ENCODE measurements at regions not wholly inside any gene's neighbourhood (a gene's known extent, or its start where the extent isn't known, plus 50 kb on each side); places are given as distances from the start of the nearest gene placed in this dataset.

DNA sequence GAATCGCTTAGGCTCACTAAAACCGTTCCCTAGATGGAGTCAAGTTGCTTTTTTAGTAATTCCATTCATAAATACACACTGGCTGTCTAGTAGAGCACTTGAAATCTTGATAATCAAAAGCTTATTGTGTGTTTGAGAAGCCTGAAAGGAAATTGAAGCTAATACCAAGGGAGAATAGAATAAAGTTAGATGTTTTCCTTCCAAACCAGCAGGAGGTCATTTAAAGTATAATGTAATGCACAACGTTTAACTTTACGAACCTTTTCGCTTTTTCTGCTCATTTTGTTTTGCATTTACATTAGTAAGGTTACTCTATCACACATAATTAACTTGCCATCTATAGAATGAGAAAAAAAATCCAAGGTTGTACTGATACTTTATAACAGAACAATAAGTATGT lies 440.9 kb downstream of the NKX6-1 start:
- H3K4me3 Mint-ChIP-seq (ENCODE audit: unreplicated experiment), result no peak overlapping the region
- no peaks in the 10 kb centered on the region for H3K36me3 Mint-ChIP-seq (ENCODE audit: low read depth)
- H3K9me3 Mint-ChIP-seq (ENCODE audit: low read depth), result no peaks in the 10 kb centered on the region
- no peaks in the 10 kb centered on the region for H3K4me1 Mint-ChIP-seq (ENCODE audit: low read depth)
- no peak overlapping the region for H3K27ac Mint-ChIP-seq (ENCODE audit: unreplicated experiment)
- DNase-seq (ENCODE audit: low spot score), result no peak
- peaks cover 5% of the 10 kb centered on the region for H3K27me3 Mint-ChIP-seq (ENCODE audit: low read depth)
- no peak for TF ChIP-seq CTCF (IDR thresholded peaks at IDR 0.05)

- peaks cover 5% of the 10 kb centered on the region for H3K4me1 Mint-ChIP-seq (ENCODE audit: low read depth)
- DNase-seq (ENCODE audit: low spot score), result no peak
- peaks cover 3% of the 10 kb centered on the region for H3K27me3 Mint-ChIP-seq (ENCODE audit: low read depth)
- H3K36me3 Mint-ChIP-seq (ENCODE audit: low read depth), result no peaks in the 10 kb centered on the region
- no peak overlapping the region for H3K4me3 Mint-ChIP-seq (ENCODE audit: unreplicated experiment)
- no peak for TF ChIP-seq CTCF (IDR thresholded peaks at IDR 0.05)
- H3K9me3 Mint-ChIP-seq (ENCODE audit: low read depth), result no peaks in the 10 kb centered on the region
- H3K27ac Mint-ChIP-seq (ENCODE audit: unreplicated experiment), result no peak overlapping the region
Observed at GRCh38 chr4:84051639-84052038, 447.5 kb downstream of the NKX6-1 start.

DNA sequence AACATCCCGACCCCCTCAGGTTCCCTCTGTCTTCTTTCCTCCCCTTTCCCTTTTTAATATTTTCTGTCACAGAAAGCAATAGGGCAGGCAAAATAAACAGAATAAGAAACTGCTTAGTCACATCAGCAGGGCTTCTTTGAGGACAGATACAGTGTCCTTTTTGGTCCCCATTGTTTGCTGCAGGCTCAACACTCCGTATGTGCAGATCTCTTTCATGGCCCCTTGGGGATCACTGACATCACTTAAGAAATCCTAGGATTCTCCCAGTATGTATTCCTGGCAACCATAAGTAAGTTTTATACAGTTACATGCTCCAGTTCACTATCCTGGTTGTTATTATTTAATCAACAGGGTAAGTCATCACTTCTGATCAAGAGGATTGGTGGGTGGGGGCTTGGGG lies 448.0 kb downstream of the NKX6-1 start:
- no peak overlapping the region for H3K27ac Mint-ChIP-seq (ENCODE audit: unreplicated experiment)
- no peaks in the 10 kb centered on the region for H3K9me3 Mint-ChIP-seq (ENCODE audit: low read depth)
- TF ChIP-seq CTCF (IDR thresholded peaks at IDR 0.05), result no peak
- H3K27me3 Mint-ChIP-seq (ENCODE audit: low read depth), result peaks cover 3% of the 10 kb centered on the region
- DNase-seq (ENCODE audit: low spot score), result no peak
- H3K4me3 Mint-ChIP-seq (ENCODE audit: unreplicated experiment), result no peak overlapping the region
- no peaks in the 10 kb centered on the region for H3K36me3 Mint-ChIP-seq (ENCODE audit: low read depth)
- H3K4me1 Mint-ChIP-seq (ENCODE audit: low read depth), result peaks cover 5% of the 10 kb centered on the region

- peaks cover 3% of the 10 kb centered on the region for H3K27me3 Mint-ChIP-seq (ENCODE audit: low read depth)
- DNase-seq (ENCODE audit: low spot score), result no peak
- no peaks in the 10 kb centered on the region for H3K36me3 Mint-ChIP-seq (ENCODE audit: low read depth)
- no peak overlapping the region for H3K4me3 Mint-ChIP-seq (ENCODE audit: unreplicated experiment)
- H3K9me3 Mint-ChIP-seq (ENCODE audit: low read depth), result no peaks in the 10 kb centered on the region
- no peak for TF ChIP-seq CTCF (IDR thresholded peaks at IDR 0.05)
- H3K4me1 Mint-ChIP-seq (ENCODE audit: low read depth), result peaks cover 5% of the 10 kb centered on the region
- no peak overlapping the region for H3K27ac Mint-ChIP-seq (ENCODE audit: unreplicated experiment)
Observed at GRCh38 chr4:84050015-84050414, 449.1 kb downstream of the NKX6-1 start.

DNA sequence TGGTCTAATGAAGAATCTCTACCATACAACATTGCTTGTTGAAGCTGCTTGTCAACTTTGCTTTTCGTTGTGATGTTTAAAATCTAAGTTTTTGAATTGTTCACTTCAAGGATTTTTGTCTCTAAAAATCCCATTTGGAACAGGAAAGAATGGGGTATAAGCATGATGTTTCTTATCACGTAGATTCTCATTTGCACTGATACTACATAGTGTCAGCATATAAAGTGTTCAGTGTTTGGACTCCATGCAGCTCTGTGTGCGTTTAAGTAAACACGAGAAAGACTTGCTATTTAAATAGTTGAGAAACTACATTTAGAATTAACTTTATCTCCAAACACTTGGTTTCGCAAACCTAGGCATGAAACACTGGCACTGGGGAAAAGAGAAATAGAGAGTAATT lies 452.5 kb downstream of the NKX6-1 start:
- Mint-ChIP-seq H3K4me1 (ENCODE audit: low read depth) (peaks cover 5% of the 10 kb centered on the region), H3K27ac (ENCODE audit: unreplicated experiment) (no peak overlapping the region), H3K27me3 (ENCODE audit: low read depth) (peaks cover 3% of the 10 kb centered on the region), H3K9me3 (ENCODE audit: low read depth) (no peaks in the 10 kb centered on the region), H3K4me3 (ENCODE audit: unreplicated experiment) (no peak overlapping the region), H3K36me3 (ENCODE audit: low read depth) (no peaks in the 10 kb centered on the region)
- DNase-seq (ENCODE audit: low spot score), result no peak
- no peak for TF ChIP-seq CTCF (IDR thresholded peaks at IDR 0.05)

All from chondrocyte (in vitro differentiated cells).